Psoas muscle (tissue), 7 donors: ENCODE measurements at regions not wholly inside any gene's neighbourhood (a gene's known extent, or its start where the extent isn't known, plus 50 kb on each side); places are given as distances from the start of the nearest gene placed in this dataset.

Experiments
- ATAC-seq, 4 donors: fragments of 200-7000 bp; cut with Tn5 transposase; one replicate each; pipeline ENCODE4 v1.9.1; 2020; ENCODE audit warnings: moderate library complexity in 3 of 4, mild to moderate bottlenecking in 2 of 4
- DNase-seq, 2 donors: peaks; one replicate each; pipeline ENCODE4 v3.0.0-alpha.2; 2020
- H3K27ac ChIP-seq: fragments of 200-600 bp; one replicate; pipeline ENCODE4 v1.8.0; 2022
- H3K27me3 ChIP-seq, 3 donors: fragments of 200-600 bp in 1 of 3; one replicate each; pipeline versions ENCODE4 v1.6.1 to v1.8.0; 2013 to 2022; ENCODE audit warnings: low read length in 2 of 3, mild to moderate bottlenecking in 2 of 3, moderate library complexity in 1 of 3; ENCODE audit not compliant: insufficient read depth in 3 of 3
- H3K36me3 ChIP-seq, 2 donors: fragments of 200-600 bp in 1 of 2; one replicate each; pipeline versions ENCODE4 v1.6.1 to v1.8.0; 2013 to 2022; ENCODE audit warnings: low read depth in 1 of 2, mild to moderate bottlenecking in 1 of 2, moderate library complexity in 1 of 2; ENCODE audit not compliant: insufficient read depth in 1 of 2
- H3K4me1 ChIP-seq: fragments of 200-600 bp; one replicate; pipeline ENCODE4 v1.8.0; 2022
- H3K4me3 ChIP-seq: fragments of 200-600 bp; one replicate; pipeline ENCODE4 v1.8.0; 2022; ENCODE audit warnings: mild to moderate bottlenecking
- H3K9me3 ChIP-seq: fragments of 200-600 bp; one replicate; pipeline ENCODE4 v1.8.0; 2022
- WGBS, 3 donors: extraction: QIAGEN DNeasy Blood & Tissue Kit; methylation state at CpG; one replicate each; pipeline versions ENCODE4 v1.1.6 to v1.1.7; 2013; 5-methylcytosine and 5-hydroxymethylcytosine counted together
- intact Hi-C, 2 donors: fragments of 100-400 bp; cut with DNase I; formaldehyde crosslinking; loops; one replicate each; pipeline versions ENCODE4 v1.11.0 to v1.14.2; 2022
- TF ChIP-seq, protein P1 (sequence below): fragments of 200-600 bp; IDR thresholded peaks from one replicate; pipeline ENCODE4 v1.8.0; 2022; ENCODE audit warnings: antibody characterized with exemption
- donor health status: healthy with polysubstance abuse.
- donor health status: DM: no; HTN: no; CAD: no; lungs with moderate emphysema.
- donor health status: Bipolar disorder and iron deficiency.
- donor health status: healthy.
- donor health status: DM: yes; HTN: yes; CAD: no.
- donor health status: DM: no; HTN: no; CAD: no.
- donor health status: DM: yes; HTN: yes; CAD: no.

DNA sequence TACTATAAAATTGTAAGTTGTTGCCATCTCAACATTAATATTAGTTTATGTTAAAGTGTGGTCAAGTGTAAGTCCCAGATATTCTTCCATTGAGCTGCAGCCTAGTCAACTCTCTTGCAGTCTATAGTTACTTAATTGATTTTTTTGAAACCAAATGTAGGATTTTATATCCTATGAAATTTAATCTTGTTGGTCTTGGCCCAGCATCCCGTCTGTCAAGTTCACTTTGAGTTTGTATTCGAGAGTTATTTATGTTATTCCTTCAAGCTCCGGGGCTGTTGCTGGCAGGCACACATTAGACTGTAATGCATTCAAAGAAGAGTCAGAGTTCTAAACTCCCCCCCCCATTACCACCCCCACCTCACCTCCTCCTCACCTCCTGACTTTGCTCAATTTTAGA is 71.0 kb upstream of the SPACA1 start:
- intact Hi-C loops, result no loop called here
- Histone ChIP-seq H3K9me3 (no peaks in the 10 kb centered on the region), H3K27me3 (peaks cover 0 to 3% (median 0%) of the 10 kb centered on the region in 3 donors), H3K27ac (no peak overlapping the region), H3K36me3 (no peaks in the 10 kb centered on the region), H3K4me3 (no peak overlapping the region), H3K4me1 (no peaks in the 10 kb centered on the region)
- TF ChIP-seq, protein P1, sequence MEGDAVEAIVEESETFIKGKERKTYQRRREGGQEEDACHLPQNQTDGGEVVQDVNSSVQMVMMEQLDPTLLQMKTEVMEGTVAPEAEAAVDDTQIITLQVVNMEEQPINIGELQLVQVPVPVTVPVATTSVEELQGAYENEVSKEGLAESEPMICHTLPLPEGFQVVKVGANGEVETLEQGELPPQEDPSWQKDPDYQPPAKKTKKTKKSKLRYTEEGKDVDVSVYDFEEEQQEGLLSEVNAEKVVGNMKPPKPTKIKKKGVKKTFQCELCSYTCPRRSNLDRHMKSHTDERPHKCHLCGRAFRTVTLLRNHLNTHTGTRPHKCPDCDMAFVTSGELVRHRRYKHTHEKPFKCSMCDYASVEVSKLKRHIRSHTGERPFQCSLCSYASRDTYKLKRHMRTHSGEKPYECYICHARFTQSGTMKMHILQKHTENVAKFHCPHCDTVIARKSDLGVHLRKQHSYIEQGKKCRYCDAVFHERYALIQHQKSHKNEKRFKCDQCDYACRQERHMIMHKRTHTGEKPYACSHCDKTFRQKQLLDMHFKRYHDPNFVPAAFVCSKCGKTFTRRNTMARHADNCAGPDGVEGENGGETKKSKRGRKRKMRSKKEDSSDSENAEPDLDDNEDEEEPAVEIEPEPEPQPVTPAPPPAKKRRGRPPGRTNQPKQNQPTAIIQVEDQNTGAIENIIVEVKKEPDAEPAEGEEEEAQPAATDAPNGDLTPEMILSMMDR, result no peak
- no peak for DNase-seq
- 32 to 40% (median 36%) methylated on average over 3 of the region's 3 CpGs for WGBS, 3 donors
- ATAC-seq, result no peak

DNA sequence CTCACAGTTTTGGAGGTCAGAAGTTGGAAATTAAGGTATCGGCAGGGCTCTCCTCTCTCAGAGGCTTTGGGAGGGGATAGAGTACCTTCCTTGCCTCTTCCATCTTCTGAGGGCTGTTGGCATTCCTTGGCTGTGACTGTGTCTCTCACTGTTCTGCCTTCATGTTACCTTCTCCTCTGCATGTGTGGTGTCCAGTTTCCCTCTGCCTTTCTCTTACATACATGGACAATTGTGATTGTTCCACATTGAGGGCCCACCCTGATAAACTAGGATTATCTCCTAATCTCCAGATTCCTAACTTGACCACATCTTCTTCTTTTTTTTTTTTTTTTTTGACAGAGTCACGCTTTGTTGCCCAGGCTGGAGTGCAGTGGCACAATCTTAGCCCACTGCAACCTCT is 72.1 kb upstream of the SPACA1 start:
- TF ChIP-seq, protein P1, result no peak
- no peaks in the 10 kb centered on the region for H3K9me3 ChIP-seq
- DNase-seq (no peak), ATAC-seq (no peak)
- H3K27ac ChIP-seq, result no peak overlapping the region
- H3K4me3 ChIP-seq, result no peak overlapping the region
- peaks cover 0 to 3% (median 0%) of the 10 kb centered on the region in 3 donors for H3K27me3 ChIP-seq
- H3K4me1 ChIP-seq, result no peaks in the 10 kb centered on the region
- WGBS, 3 donors, result 92 to 100% (median 94%) methylated on average over 2 of the region's 2 CpGs
- no peaks in the 10 kb centered on the region for H3K36me3 ChIP-seq
- intact Hi-C loops, result no loop called here

DNA sequence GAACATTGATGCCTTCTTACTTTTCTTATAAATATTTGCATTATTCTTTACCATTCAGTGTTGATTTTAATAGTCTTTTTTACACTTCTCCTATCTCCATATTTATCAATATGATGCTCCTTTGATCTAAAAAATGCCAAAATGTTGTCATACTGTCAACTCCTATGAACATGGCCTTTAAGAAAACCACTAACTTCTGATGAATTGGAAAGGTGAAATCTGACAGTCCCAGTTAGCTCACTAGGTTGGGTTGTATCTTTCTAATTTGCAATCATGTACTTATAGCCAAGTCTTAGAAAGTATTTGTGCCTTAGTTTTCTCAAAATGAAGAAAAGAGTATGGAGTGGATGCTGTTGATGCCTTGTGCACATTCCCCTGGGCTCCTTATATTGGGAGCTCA is 75.4 kb upstream of the SPACA1 start:
- intact Hi-C loops, result no loop called here
- Histone ChIP-seq H3K9me3 (no peaks in the 10 kb centered on the region), H3K36me3 (no peaks in the 10 kb centered on the region), H3K4me3 (no peak overlapping the region), H3K27ac (no peak overlapping the region), H3K4me1 (no peaks in the 10 kb centered on the region), H3K27me3 (peaks cover 0 to 31% (median 0%) of the 10 kb centered on the region in 3 donors)
- ATAC-seq, result no peak
- TF ChIP-seq, protein P1, result no peak
- DNase-seq, result no peak

DNA sequence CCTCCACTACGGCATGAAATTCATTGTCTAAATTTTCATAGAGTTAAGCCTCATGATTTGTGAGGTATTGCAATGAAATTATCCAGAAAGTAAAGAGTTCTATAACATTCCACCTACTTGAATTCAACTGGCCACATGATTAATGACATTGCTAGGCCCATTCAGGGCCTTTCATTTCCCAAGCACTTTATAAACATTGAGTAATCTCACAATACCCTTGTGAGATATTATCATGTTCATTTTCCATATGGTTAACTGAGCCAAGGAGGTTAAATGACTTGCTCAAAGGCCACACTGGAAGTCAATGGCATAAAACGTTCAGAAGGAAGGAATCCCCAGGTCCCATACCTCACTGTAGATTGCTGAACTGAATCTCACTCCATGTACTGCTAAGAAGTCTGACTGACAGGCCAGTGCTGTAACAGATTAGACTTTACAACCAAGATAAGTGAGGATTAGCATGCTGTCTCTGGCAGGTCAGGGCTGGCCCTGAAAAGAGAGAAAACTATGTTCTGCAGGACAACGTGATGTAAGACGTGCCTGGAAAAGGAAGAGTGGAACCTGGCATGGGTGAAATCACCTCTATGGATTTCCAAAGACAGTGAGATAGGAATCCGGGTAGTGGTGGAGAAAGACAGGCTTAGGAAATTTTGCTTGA is 75.9 kb upstream of the SPACA1 start:
- 63 to 71% (median 70%) methylated on average over 5 of the region's 5 CpGs for WGBS, 3 donors
- Histone ChIP-seq H3K36me3 (no peaks in the 10 kb centered on the region), H3K9me3 (no peaks in the 10 kb centered on the region), H3K4me1 (no peaks in the 10 kb centered on the region), H3K4me3 (no peak overlapping the region), H3K27me3 (peaks cover 0 to 31% (median 0%) of the 10 kb centered on the region in 3 donors), H3K27ac (no peak overlapping the region)
- ATAC-seq (no peak), DNase-seq (no peak)
- TF ChIP-seq, protein P1, result no peak
- intact Hi-C loops, result no loop called here
